SU-DHL-6 (cell line): ENCODE measurements at regions not wholly inside any gene's neighbourhood (a gene's known extent, or its start where the extent isn't known, plus 50 kb on each side); places are given as distances from the start of the nearest gene placed in this dataset.

ENCODE experiments used
- H2AFZ ChIP-seq: fragments of 200-600 bp; sonication (generic); 2 replicates; pipeline ENCODE4 v1.6.1; 2014; ENCODE audit warnings: low read depth, mild to moderate bottlenecking, moderate library complexity, mixed read lengths, antibody characterized with exemption, low read length; ENCODE audit not compliant: severe bottlenecking
- H3F3A ChIP-seq: fragments of 200-600 bp; shearing (Covaris generic); 2 replicates; pipeline ENCODE4 v1.6.0; 2016; ENCODE audit warnings: antibody characterized with exemption, mild to moderate bottlenecking; ENCODE audit not compliant: insufficient read depth
- H3K27ac ChIP-seq: fragments of 200-600 bp; sonication (generic); 2 replicates; pipeline ENCODE4 v1.5.1; 2016; ENCODE audit warnings: low read depth, mild to moderate bottlenecking, low read length, moderate library complexity, mixed read lengths
- H3K27me3 ChIP-seq: fragments of 200-600 bp; sonication (generic), shearing (Covaris generic); 2 replicates; pipeline ENCODE4 v1.6.0; 2014; ENCODE audit warnings: mild to moderate bottlenecking, low read length
- H3K36me3 ChIP-seq: fragments of 200-600 bp; sonication (generic); 2 replicates; pipeline ENCODE4 v1.6.1; 2014; ENCODE audit warnings: mild to moderate bottlenecking, low read length, mixed read lengths
- H3K4me2 ChIP-seq: fragments of 300-600, 200-600 bp; shearing (Covaris generic), sonication (generic); 2 replicates; pipeline ENCODE4 v1.6.0; 2014; ENCODE audit warnings: low read length, low read depth, mild to moderate bottlenecking; ENCODE audit not compliant: poor library complexity, severe bottlenecking
- H3K4me3 ChIP-seq: fragments of 200-600 bp; sonication (generic); 2 replicates; pipeline ENCODE4 v1.5.1; 2014; ENCODE audit warnings: antibody characterized with exemption, low read length, mild to moderate bottlenecking, mixed read lengths; ENCODE audit not compliant: insufficient read depth, poor library complexity, severe bottlenecking
- H3K79me2 ChIP-seq: fragments of 200-600 bp; sonication (generic); 2 replicates; pipeline ENCODE4 v1.6.1; 2014; ENCODE audit warnings: mild to moderate bottlenecking, low read length, moderate library complexity; ENCODE audit not compliant: insufficient read depth
- H3K9ac ChIP-seq: fragments of 200-600 bp; sonication (generic); 2 replicates; pipeline ENCODE4 v1.7.0; 2014; ENCODE audit warnings: mild to moderate bottlenecking, low read length
- H3K9me2 ChIP-seq: fragments of 200-600 bp; sonication (generic); replicated peaks from 2 replicates; pipeline ENCODE4 v1.6.1; 2014; ENCODE audit warnings: low read length; ENCODE audit not compliant: insufficient read depth
- H3K9me3 ChIP-seq: fragments of 200-600 bp; sonication (generic); 2 replicates; pipeline ENCODE4 v1.6.1; 2014; ENCODE audit warnings: low read length, mixed read lengths; ENCODE audit not compliant: insufficient read depth
- H4K20me1 ChIP-seq: fragments of 200-600 bp; sonication (generic); 2 replicates; pipeline ENCODE4 v1.6.1; 2014; ENCODE audit warnings: low read depth, mild to moderate bottlenecking, antibody characterized with exemption, low read length, moderate library complexity, mixed read lengths
- CTCF ChIP-seq: fragments of 200-600 bp; sonication (generic); IDR thresholded peaks from one replicate; pipeline ENCODE4 v1.5.1; 2017; ENCODE audit warnings: antibody characterized with exemption, mild to moderate bottlenecking, low read length, moderate library complexity; ENCODE audit not compliant: insufficient read depth, poor library complexity, severe bottlenecking
- EZH2phosphoT487 ChIP-seq: fragments of 200-600 bp; sonication (generic), shearing (Covaris generic); conservative IDR thresholded peaks from 2 replicates; pipeline ENCODE4 v1.6.1; 2018; ENCODE audit warnings: mild to moderate bottlenecking, antibody characterized with exemption, low read length, moderate library complexity, mixed read lengths

DNA sequence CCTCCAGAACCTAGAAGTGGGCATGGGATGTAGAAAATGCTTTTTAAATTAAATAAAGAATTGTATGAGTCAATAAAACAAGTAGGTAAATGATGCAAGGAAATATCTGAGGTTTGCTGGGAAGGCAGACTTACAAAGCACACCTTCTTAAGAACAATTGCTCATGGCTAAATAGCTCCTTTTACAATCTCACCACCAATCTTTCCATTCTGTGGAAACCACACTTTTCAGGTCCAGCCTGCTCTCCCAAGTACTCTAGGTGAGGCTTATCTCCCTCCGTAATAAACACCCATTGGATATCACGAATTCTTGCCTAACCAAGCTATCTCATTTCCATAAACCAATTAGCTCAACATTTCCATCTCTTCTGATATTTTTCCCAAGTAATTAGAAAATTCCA is 91.5 kb upstream of the SLC8A1 start:
- no peak overlapping the region for H2AFZ ChIP-seq

GRCh38 chr2:40544072-40544471 is 92.2 kb upstream of the SLC8A1 start:
- Histone ChIP-seq H3F3A (no peaks in the 10 kb centered on the region), H3K4me2 (no peak overlapping the region), H2AFZ (no peak overlapping the region), H3K79me2 (no peaks in the 10 kb centered on the region), H4K20me1 (no peaks in the 10 kb centered on the region), H3K4me3 (no peak overlapping the region), H3K9me3 (no peaks in the 10 kb centered on the region), H3K9me2 (no peaks in the 10 kb centered on the region), H3K9ac (no peak overlapping the region), H3K27me3 (no peaks in the 10 kb centered on the region), H3K27ac (no peak overlapping the region), H3K36me3 (no peaks in the 10 kb centered on the region)
- TF ChIP-seq EZH2phosphoT487 (no peak), CTCF (no peak)

More for the DNA sequence above, 91.5 kb upstream of the SLC8A1 start:
- no peaks in the 10 kb centered on the region for H3K27me3 ChIP-seq
- no peaks in the 10 kb centered on the region for H4K20me1 ChIP-seq
- no peak overlapping the region for H3K4me2 ChIP-seq
- no peaks in the 10 kb centered on the region for H3K9me3 ChIP-seq
- no peaks in the 10 kb centered on the region for H3F3A ChIP-seq
- no peaks in the 10 kb centered on the region for H3K36me3 ChIP-seq
- H3K27ac ChIP-seq: no peak overlapping the region
- H3K4me3 ChIP-seq: no peak overlapping the region
- H3K9ac ChIP-seq: no peak overlapping the region
- H3K79me2 ChIP-seq: no peaks in the 10 kb centered on the region
- H3K9me2 ChIP-seq: no peaks in the 10 kb centered on the region
- TF ChIP-seq CTCF (no peak), EZH2phosphoT487 (no peak)

DNA sequence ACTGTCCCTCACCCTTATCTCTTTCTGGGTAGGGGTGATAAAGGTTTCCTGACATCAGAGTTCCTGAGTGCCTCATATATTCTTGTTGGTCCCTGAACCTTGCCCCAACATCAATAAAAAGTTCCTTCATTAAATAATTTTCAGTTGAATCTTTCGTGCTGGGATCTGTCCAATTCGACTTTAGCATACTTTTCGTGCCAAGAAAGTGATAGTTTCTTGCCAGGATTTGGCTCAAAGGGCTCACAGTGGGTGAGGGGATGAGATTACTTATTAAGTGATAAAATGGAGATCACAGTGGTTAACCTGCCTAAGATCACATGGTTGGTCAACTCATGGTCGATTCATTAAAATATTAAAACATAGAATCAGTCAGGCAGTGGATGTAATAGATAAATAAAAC is 93.8 kb upstream of the SLC8A1 start:
- Histone ChIP-seq H3K27me3 (no peaks in the 10 kb centered on the region), H2AFZ (no peak overlapping the region), H3K79me2 (no peaks in the 10 kb centered on the region), H3K4me2 (no peak overlapping the region), H3K36me3 (no peaks in the 10 kb centered on the region), H4K20me1 (no peaks in the 10 kb centered on the region), H3K9me2 (no peaks in the 10 kb centered on the region), H3F3A (no peaks in the 10 kb centered on the region), H3K9me3 (no peaks in the 10 kb centered on the region), H3K9ac (no peak overlapping the region), H3K27ac (no peak overlapping the region), H3K4me3 (no peak overlapping the region)
- TF ChIP-seq CTCF: no peak
